HFFc6 (cell line): ENCODE measurements at regions not wholly inside any gene's neighbourhood (a gene's known extent, or its start where the extent isn't known, plus 50 kb on each side); places are given as distances from the start of the nearest gene placed in this dataset.

Experiments
- DNase-seq: peaks from one replicate; pipeline ENCODE4 v3.0.0-alpha.2; 2018
- H3K27ac Mint-ChIP-seq: 2 replicates; pipeline ENCODE4 v1.8.0; 2020; ENCODE audit warnings: mild to moderate bottlenecking, mixed read lengths
- H3K27me3 Mint-ChIP-seq: 2 replicates; pipeline ENCODE4 v1.8.0; 2021; ENCODE audit warnings: mild to moderate bottlenecking, moderate library complexity, mixed read lengths; ENCODE audit not compliant: insufficient read depth
- H3K36me3 Mint-ChIP-seq: 2 replicates; pipeline ENCODE4 v1.8.0; 2021; ENCODE audit warnings: low read depth, mixed read lengths
- H3K4me1 Mint-ChIP-seq: 2 replicates; pipeline ENCODE4 v1.8.0; 2020; ENCODE audit warnings: low read depth, mixed read lengths
- H3K4me3 Mint-ChIP-seq: 2 replicates; pipeline ENCODE4 v1.8.0; 2020; ENCODE audit warnings: mild to moderate bottlenecking, moderate library complexity, mixed read lengths
- H3K9me3 Mint-ChIP-seq: 2 replicates; pipeline ENCODE4 v1.8.0; 2020; ENCODE audit warnings: mild to moderate bottlenecking, mixed read lengths
- TF ChIP-seq, protein P1 (sequence below): fragments of 200-600 bp; sonication (generic); IDR thresholded peaks from 2 replicates; pipeline ENCODE4 v1.5.0; 2021; ENCODE audit warnings: antibody characterized with exemption, mild to moderate bottlenecking

DNA sequence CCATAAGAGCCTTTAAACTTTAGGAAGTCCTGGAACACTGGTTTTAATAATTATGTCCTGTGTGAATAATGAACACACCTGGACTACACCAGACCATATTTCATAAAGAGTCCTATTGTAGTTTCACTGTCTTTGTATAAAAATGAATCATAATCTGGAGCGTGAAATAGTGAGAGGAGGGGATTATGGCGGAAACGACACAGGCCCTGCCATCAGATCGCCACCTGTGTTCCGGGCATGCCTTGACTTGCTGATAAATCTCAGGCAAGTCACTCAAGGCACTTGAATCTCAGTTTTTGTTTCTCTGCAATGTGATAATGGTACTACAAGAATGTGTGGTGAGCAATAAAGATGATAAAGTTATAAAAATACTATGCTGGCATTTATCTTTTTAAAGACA, 995.5 kb downstream of the MCTP2 start:
- Mint-ChIP-seq H3K36me3 (no peaks in the 10 kb centered on the region), H3K27ac (no peak overlapping the region), H3K4me1 (peaks cover 5% of the 10 kb centered on the region; the same call in 1 of the 2 replicates), H3K4me3 (no peak overlapping the region), H3K27me3 (peaks cover 4% of the 10 kb centered on the region), H3K9me3 (no peaks in the 10 kb centered on the region; the same call in 1 of the 2 replicates)
- no peak for DNase-seq
- TF ChIP-seq, protein P1, sequence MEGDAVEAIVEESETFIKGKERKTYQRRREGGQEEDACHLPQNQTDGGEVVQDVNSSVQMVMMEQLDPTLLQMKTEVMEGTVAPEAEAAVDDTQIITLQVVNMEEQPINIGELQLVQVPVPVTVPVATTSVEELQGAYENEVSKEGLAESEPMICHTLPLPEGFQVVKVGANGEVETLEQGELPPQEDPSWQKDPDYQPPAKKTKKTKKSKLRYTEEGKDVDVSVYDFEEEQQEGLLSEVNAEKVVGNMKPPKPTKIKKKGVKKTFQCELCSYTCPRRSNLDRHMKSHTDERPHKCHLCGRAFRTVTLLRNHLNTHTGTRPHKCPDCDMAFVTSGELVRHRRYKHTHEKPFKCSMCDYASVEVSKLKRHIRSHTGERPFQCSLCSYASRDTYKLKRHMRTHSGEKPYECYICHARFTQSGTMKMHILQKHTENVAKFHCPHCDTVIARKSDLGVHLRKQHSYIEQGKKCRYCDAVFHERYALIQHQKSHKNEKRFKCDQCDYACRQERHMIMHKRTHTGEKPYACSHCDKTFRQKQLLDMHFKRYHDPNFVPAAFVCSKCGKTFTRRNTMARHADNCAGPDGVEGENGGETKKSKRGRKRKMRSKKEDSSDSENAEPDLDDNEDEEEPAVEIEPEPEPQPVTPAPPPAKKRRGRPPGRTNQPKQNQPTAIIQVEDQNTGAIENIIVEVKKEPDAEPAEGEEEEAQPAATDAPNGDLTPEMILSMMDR, result no peak

DNA sequence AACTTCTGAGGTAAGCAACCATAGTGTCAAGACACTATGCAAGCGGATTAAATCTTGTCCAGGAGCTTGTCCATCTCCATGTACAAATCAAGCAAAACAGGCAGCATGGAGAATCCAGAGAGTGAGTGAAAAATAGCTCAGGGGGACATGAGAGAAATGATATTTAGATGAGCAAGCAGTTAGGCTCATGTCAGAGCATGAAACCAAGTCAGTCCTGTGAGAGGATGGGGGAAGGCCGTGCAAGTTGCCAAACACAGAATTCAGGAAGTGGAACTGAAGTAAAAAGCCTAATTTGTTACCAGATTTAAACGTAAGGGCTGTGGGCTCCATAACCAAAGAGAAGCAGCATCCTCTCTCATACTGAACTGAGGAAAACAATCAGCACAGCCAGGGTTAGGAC, 995.9 kb downstream of the MCTP2 start:
- H3K36me3 Mint-ChIP-seq, result no peaks in the 10 kb centered on the region
- no peaks in the 10 kb centered on the region; the same call in 1 of the 2 replicates for H3K9me3 Mint-ChIP-seq
- no peak overlapping the region for H3K27ac Mint-ChIP-seq
- TF ChIP-seq, protein P1, result no peak
- H3K4me3 Mint-ChIP-seq, result no peak overlapping the region
- peaks cover 7% of the 10 kb centered on the region for H3K27me3 Mint-ChIP-seq
- DNase-seq, result no peak
- H3K4me1 Mint-ChIP-seq, result peaks cover 5% of the 10 kb centered on the region; the same call in 1 of the 2 replicates

DNA sequence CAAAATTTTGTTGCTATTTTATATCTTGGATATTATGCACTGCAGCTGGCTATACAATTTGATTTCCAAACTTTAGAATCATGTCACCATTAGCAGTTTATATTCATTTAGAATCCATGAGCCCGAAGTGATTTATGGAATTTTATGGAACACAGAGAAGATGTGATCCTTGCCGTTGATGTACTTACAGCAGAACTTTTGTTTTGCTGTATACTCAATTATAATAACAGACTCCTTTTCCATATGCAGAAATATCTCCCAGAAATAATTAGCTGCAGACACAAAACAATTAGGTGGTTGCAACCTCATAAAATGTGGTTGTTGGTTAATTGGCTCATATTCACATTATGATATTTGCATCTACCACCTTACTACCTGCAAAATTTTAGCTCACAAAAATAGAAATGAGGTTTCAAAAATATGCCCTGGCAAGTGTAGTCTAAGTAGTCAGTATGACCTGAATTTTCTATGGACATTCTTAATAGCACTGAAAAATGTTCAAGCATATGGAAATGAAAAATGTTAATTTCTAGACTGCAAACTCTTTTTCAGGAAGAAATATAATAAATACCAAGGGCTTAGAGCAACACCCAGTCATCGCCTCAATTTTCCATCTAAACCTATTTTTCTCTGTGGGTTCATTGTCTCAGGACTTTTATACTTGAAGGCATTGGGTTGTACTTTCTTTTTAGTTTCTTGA, 997.6 kb downstream of the MCTP2 start:
- H3K27ac Mint-ChIP-seq, result no peak overlapping the region
- TF ChIP-seq, protein P1, result no peak
- H3K9me3 Mint-ChIP-seq, result no peaks in the 10 kb centered on the region; the same call in 1 of the 2 replicates
- no peak for DNase-seq
- H3K27me3 Mint-ChIP-seq, result peaks cover 6% of the 10 kb centered on the region
- no peak overlapping the region for H3K4me3 Mint-ChIP-seq
- H3K36me3 Mint-ChIP-seq, result no peaks in the 10 kb centered on the region
- peaks cover 5% of the 10 kb centered on the region; the same call in 1 of the 2 replicates for H3K4me1 Mint-ChIP-seq

DNA sequence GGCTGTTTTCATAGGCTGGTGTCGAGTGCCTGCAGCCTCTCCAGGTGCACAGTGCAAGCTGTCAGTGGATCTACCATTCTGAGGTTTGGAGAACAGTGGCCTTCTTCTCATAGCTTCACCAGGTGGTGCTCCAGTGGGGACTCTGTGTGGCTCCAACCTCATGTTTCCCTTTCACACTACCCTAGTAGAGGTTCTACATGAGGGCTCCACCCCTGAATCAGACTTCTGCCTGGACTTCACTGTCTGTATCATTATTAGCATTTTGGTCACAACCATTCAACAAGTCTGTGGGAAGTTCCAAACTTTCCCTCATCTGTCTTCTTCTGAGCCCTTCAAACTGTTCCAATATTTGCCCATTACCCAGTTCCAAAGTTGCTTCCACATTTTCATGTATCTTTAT, 1003.7 kb downstream of the MCTP2 start:
- Mint-ChIP-seq H3K27me3 (peaks cover 12% of the 10 kb centered on the region), H3K4me3 (no peak overlapping the region), H3K4me1 (no peaks in the 10 kb centered on the region; the same call in 1 of the 2 replicates), H3K27ac (no peak overlapping the region), H3K9me3 (peaks cover 17% of the 10 kb centered on the region), H3K36me3 (no peaks in the 10 kb centered on the region)
- no peak for DNase-seq
- TF ChIP-seq, protein P1, result no peak

DNA sequence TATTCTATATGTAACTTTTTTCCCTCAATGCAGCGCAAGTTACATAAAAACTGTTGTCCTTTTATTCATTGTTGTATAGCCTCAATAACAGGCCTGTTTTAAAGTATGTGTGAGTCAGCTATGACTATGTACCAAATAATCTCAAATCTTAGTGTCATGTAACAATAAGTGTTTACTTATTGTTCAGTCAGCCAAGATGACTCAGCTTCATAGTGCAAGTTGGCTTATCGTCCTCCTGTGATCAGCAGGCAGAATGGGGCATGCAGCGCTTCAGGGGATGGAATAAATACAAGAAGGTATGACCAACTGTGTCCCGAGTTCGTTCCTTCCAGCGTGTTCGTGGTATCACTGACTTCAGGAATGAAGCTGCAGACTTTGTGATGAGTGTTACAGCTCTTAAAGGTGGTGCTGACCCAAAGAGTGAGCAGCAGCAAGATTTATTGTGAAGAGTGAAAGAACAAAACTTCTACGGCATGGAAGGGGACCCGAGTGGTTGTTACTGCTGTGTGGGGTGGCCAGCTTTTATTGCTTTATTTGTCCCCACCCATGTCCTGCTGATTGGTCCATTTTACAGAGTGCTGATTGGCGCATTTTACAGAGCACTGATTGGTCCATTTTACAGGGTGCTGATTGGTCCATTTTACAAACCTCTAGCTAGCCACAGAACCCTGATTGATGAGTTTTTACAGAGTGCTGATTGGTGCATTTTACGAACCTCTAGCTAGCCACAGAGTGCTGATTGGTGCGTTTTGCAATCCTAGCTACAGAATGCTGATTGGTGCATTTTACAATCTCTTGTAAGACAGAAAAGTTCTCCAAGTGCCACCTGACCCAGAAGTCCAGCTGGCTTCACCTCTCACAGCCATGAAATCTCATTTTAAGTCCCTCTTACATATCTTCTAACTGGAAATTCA, 1016.0 kb downstream of the MCTP2 start:
- Mint-ChIP-seq H3K27me3 (no peaks in the 10 kb centered on the region; the same call in 1 of the 2 replicates), H3K27ac (peak overlapping the region; percentile 90), H3K4me3 (peak overlapping the region; percentile 78), H3K9me3 (peaks cover 7% of the 10 kb centered on the region; the same call in 1 of the 2 replicates), H3K4me1 (peaks cover 36% of the 10 kb centered on the region), H3K36me3 (peaks cover 9% of the 10 kb centered on the region; the same call in 1 of the 2 replicates)
- DNase-seq, result peak; percentile 99
- TF ChIP-seq, protein P1, result no peak
